Neutrophil (primary cell): ENCODE measurements at regions not wholly inside any gene's neighbourhood (a gene's known extent, or its start where the extent isn't known, plus 50 kb on each side); places are given as distances from the start of the nearest gene placed in this dataset.
"Not testable (repeated sequence)": the region's sequence is repeated elsewhere in the genome, so short reads cannot be mapped to it uniquely, and the experiment has no call there.

Source experiments
- H3K27ac ChIP-seq: fragments of 200-600 bp; sonication (generic); 2 replicates; pipeline ENCODE4 v1.5.1; 2016; ENCODE audit warnings: mild to moderate bottlenecking, moderate library complexity
- H3K27me3 ChIP-seq: fragments of 200-600 bp; sonication (generic); 2 replicates; pipeline ENCODE4 v1.6.0; 2016; ENCODE audit warnings: mild to moderate bottlenecking
- H3K36me3 ChIP-seq: fragments of 200-600 bp; sonication (generic); 2 replicates; pipeline ENCODE4 v1.5.1; 2017
- H3K4me1 ChIP-seq, 2 experiments: fragments of 200-600 bp in 1 of 2; sonication (generic) in 1 of 2; 1 replicate in 1 of 2; 2 replicates in 1 of 2; pipeline versions ENCODE4 v1.5.1 to v1.6.1; 2013 to 2016; ENCODE audit warnings: low read depth in 1 of 2, low read length in 1 of 2, mild to moderate bottlenecking in 1 of 2, moderate library complexity in 1 of 2; ENCODE audit not compliant: control insufficient read depth in 1 of 2, insufficient read depth in 1 of 2
- H3K4me3 ChIP-seq, 2 experiments: fragments of 200-600 bp in 1 of 2; sonication (generic) in 1 of 2; 1 replicate in 1 of 2; 2 replicates in 1 of 2; pipeline ENCODE4 v1.5.1; 2013 to 2016; ENCODE audit warnings: low read depth in 1 of 2, low read length in 1 of 2, mild to moderate bottlenecking in 1 of 2, moderate library complexity in 1 of 2
- H3K9me3 ChIP-seq: fragments of 200-600 bp; sonication (generic); 2 replicates; pipeline ENCODE4 v1.5.1; 2016
- CTCF ChIP-seq: fragments of 200-600 bp; sonication (generic); IDR thresholded peaks from 2 replicates; pipeline ENCODE4 v1.5.1; 2016; ENCODE audit warnings: antibody characterized with exemption

- Histone ChIP-seq H3K27me3 (no peaks in the 10 kb centered on the region), H3K36me3 (no peaks in the 10 kb centered on the region), H3K27ac (no peak overlapping the region), H3K4me1 (no peaks in the 10 kb centered on the region), H3K4me3 (no peak overlapping the region), H3K9me3 (no peaks in the 10 kb centered on the region)
- no peak for TF ChIP-seq CTCF
Observed at GRCh38 chr1:73273886-73274285, 924.1 kb downstream of the LRRIQ3 start.

- not testable (repeated sequence) for H3K27ac ChIP-seq, H3K9me3 ChIP-seq, H3K27me3 ChIP-seq, H3K36me3 ChIP-seq, H3K4me3 ChIP-seq, H3K4me1 ChIP-seq
Observed at GRCh38 chr1:73245196-73245595, 952.8 kb downstream of the LRRIQ3 start.

- Histone ChIP-seq H3K27me3 (no peaks in the 10 kb centered on the region), H3K4me1 (no peaks in the 10 kb centered on the region), H3K36me3 (no peaks in the 10 kb centered on the region), H3K27ac (no peak overlapping the region), H3K4me3 (no peak overlapping the region), H3K9me3 (no peaks in the 10 kb centered on the region)
- no peak for TF ChIP-seq CTCF
Observed at GRCh38 chr1:73218995-73219546, 936.7 kb upstream of the NEGR1 start.

GRCh38 chr1:73205294-73205973 is 923.1 kb upstream of the NEGR1 start:
- no peak for TF ChIP-seq CTCF
- H3K4me3 ChIP-seq = no peak overlapping the region
- H3K27me3 ChIP-seq = no peaks in the 10 kb centered on the region
- no peaks in the 10 kb centered on the region for H3K9me3 ChIP-seq
- no peak overlapping the region for H3K27ac ChIP-seq
- H3K4me1 ChIP-seq = no peaks in the 10 kb centered on the region
- H3K36me3 ChIP-seq = no peaks in the 10 kb centered on the region

GRCh38 chr1:73197972-73198371 is 915.6 kb upstream of the NEGR1 start:
- Histone ChIP-seq H3K27me3 (no peaks in the 10 kb centered on the region), H3K36me3 (no peaks in the 10 kb centered on the region), H3K27ac (no peak overlapping the region), H3K4me1 (no peaks in the 10 kb centered on the region), H3K4me3 (no peak overlapping the region), H3K9me3 (no peaks in the 10 kb centered on the region)
- TF ChIP-seq CTCF = no peak

- Histone ChIP-seq H3K9me3 (no peaks in the 10 kb centered on the region), H3K27me3 (no peaks in the 10 kb centered on the region), H3K27ac (no peak overlapping the region), H3K36me3 (no peaks in the 10 kb centered on the region), H3K4me3 (no peak overlapping the region), H3K4me1 (no peaks in the 10 kb centered on the region)
- no peak for TF ChIP-seq CTCF
Observed at GRCh38 chr1:73194965-73195364, 912.6 kb upstream of the NEGR1 start.

GRCh38 chr1:73183581-73183980 is 901.2 kb upstream of the NEGR1 start:
- H3K9me3 ChIP-seq, H3K27me3 ChIP-seq, H3K27ac ChIP-seq, H3K4me1 ChIP-seq, H3K4me3 ChIP-seq, H3K36me3 ChIP-seq: not testable (repeated sequence)
